ENCODE measurements at regions not wholly inside any gene's neighbourhood (a gene's known extent, or its start where the extent isn't known, plus 50 kb on each side); places are given as distances from the start of the nearest gene placed in this dataset.

DNA sequence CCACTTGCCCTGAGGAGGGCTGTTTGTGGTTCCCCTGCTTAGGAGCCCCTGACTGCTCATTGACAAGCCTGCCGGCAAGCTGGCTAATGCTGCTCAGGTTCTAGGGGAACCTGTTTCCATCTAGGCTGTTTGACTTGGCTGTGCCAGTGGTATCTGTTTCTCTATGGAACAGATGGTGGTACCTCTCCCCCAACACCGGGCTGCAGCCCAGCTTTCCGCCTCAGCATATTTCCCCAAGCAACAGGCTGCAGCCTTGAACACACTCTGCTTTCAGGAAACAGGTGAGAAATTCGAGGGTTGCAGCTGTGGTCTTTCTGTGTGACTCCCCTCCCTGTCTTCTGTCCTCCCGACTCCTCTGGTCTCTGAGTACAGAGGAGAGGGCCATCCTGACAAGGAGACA lies 132.3 kb downstream of the TMEM132E start:
- DNase-seq (ENCODE audit: low read depth): no peak

DNA sequence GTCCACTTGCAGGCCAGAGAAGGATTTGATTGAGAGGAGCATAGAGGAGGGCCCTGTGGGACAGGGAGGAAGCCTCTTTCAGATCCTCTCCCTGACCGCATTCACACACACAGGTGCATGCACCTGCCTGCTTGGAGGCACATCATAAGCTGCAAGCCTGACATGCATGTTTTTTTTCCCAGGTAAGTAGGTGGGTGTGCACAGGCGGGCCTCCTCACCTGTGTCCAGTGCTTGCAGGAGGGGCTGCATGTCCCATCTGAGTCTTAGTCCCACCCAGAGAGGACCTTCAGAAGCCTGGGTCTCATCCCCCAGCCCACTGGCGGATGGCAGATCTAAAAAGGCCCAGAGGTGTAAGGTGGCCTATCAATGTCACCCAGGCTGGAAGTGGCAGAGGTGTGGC lies 130.8 kb downstream of the TMEM132E start:
- no peak for DNase-seq (ENCODE audit: low read depth)

DNA sequence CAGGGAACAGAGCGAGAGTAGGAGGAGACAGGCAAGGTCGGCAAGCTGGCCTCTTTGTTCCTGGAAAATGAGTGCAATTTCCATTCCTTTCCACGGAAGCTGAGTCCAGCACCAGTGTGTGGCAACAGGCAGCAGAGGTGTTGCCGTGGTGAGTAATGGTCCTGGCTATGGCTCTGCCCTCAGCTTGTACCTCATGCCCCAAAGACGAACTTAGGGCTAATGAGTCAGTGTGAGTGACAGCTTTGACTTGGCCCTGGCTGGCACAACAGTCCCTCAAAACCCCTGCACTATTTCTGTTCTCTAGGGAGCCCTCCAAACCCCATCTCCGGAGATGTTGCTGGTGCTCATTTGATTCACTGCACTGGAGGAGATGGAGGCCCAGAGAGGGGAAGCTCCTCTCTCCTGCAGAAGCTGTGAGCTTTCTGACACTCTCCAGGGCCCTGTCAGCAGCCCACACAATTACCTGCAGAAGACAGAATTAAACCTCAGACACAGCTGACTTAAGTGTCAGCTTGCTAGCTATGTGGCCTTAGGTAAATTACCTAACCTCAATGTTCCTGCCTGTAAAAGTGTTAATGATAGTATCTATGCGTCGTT lies 129.9 kb downstream of the TMEM132E start:
- no peak for DNase-seq (ENCODE audit: low read depth)

DNA sequence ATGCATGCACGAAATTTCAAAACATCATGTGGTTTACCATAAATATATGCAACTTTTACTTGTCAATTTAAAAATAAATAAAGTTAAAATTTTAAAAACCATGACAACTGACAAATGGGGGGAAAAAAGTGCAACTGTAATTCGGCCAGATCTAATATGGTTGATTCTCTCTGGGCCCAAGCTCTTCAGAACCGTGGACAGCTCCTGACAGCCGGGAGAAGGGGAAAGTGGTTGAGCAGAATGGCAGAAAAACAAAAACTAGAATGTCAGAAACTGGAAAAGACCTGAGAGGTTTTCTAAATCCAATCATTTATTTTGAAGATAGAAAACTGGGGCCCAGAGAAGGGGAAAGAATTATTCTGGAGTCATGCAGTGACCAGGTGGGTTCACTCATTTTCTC lies 126.6 kb downstream of the TMEM132E start:
- no peak for DNase-seq (ENCODE audit: low read depth)

DNA sequence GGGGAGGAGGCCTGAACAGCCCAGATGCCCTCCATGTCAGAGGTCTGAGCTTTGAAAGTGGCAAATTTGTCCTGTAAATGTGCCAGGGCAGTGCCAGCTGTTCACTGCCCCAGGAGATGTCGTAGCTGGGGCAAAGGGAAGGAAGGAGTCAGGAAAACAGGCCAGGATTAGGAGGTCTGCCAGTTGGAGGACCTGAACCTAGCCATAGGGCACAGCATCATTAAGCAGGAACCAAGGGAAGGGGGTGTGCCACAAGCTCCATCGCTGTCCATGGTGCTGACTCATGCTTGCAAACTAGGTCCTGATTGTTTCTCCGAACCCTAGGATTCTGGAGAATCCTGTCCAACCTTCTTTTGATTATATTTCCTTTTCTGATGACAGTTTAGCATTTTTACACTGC lies 124.2 kb downstream of the TMEM132E start:
- peak; percentile 8 for DNase-seq (ENCODE audit: low read depth)

DNA sequence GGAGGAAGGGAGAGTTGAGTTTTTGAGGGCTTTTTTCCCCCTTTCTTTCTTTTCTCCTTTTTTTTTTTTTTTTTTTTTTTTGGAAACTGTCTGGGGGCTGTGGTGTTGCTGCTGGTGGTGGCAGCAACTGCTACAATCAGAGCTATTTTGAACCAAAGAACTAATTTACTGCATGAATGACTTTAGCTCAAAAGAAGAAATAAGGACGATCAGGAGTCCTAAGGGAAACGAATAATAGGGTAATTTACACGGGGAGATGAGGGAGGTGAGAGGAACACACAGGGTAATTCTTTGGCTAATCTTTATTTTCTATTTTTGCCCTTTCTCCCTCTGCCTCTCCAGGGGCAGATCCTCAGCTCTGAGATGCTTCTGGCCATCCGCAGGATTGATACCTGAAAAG lies 119.8 kb downstream of the TMEM132E start:
- DNase-seq (ENCODE audit: low read depth): no peak

DNA sequence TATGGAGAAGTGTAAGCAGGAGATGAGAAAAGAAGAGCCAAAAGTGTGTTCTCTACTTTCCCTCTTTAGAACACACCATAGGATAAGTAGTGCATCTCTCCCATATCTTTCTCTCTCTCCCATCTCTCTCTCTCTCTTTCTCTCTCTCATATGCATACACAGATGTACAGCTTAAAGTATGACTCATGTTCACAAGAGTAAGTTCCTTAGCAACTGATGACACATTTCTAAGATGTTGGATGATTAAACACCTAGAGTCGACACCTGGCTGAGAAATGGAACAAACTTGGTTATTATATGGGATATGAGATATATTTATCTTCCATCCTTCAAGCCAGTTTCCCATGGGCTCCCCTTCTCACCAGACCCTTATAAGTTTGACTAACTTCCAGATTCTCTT lies 113.5 kb downstream of the TMEM132E start:
- DNase-seq (ENCODE audit: low read depth): no peak

Data from activated T-cell treated with anti-CD3 and anti-CD28 coated beads for 48 hours (primary cell).